A673 (cell line): ENCODE measurements at regions not wholly inside any gene's neighbourhood (a gene's known extent, or its start where the extent isn't known, plus 50 kb on each side); places are given as distances from the start of the nearest gene placed in this dataset.

ENCODE experiments used
- BruUV-seq: library from RNA; stranded (reverse); fragments of 400-500 nt; replicated peaks from 2 replicates; lab custom pipeline; 2021; lab: Mats Ljungman, UMichigan
- CTCF ChIA-PET: fragments of 300-600 bp; sonication (Branson Sonifier 250); formaldehyde crosslinking; loops from one replicate; lab custom pipeline; 2022; ENCODE audit warnings: antibody characterized with exemption; lab: Charles Lee
- POLR2A ChIA-PET: fragments of 300-600 bp; sonication (Branson Sonifier 250); formaldehyde crosslinking; loops from one replicate; lab custom pipeline; 2022; ENCODE audit warnings: antibody characterized with exemption; ENCODE audit not compliant: low non-redundant PET; lab: Charles Lee
- DNase-seq: peaks from one replicate; pipeline ENCODE4 v3.0.0-alpha.2; 2015; ENCODE audit warnings: low spot score
- H3K27ac ChIP-seq: fragments of 200-600 bp; sonication (generic); 2 replicates; pipeline ENCODE4 v1.5.1; 2016; ENCODE audit warnings: mixed run types, low read depth, mild to moderate bottlenecking, mixed read lengths, antibody characterized with exemption, low read length; ENCODE audit not compliant: poor library complexity, severe bottlenecking
- H3K27me3 ChIP-seq: fragments of 200-600 bp; sonication (generic); replicated peaks from 2 replicates; pipeline ENCODE4 v1.6.1; 2017; ENCODE audit warnings: mixed run types, low read depth, mild to moderate bottlenecking, mixed read lengths, antibody characterized with exemption, low read length; ENCODE audit not compliant: insufficient read depth, poor library complexity
- H3K36me3 ChIP-seq: fragments of 200-600 bp; sonication (generic); 2 replicates; pipeline ENCODE4 v1.6.1; 2016; ENCODE audit warnings: mixed run types, mild to moderate bottlenecking, mixed read lengths, antibody characterized with exemption, low read length; ENCODE audit not compliant: insufficient read depth, poor library complexity, severe bottlenecking
- H3K4me1 ChIP-seq: fragments of 200-600 bp; sonication (generic); 2 replicates; pipeline ENCODE4 v1.6.1; 2017; ENCODE audit warnings: mixed run types, mild to moderate bottlenecking, mixed read lengths, antibody characterized with exemption, low read length; ENCODE audit not compliant: insufficient read depth, poor library complexity, severe bottlenecking
- H3K4me3 ChIP-seq: fragments of 200-600 bp; sonication (generic); 2 replicates; pipeline ENCODE4 v1.5.1; 2016; ENCODE audit warnings: low read depth, mixed run types, mild to moderate bottlenecking, mixed read lengths, low read length; ENCODE audit not compliant: poor library complexity, severe bottlenecking
- H3K9me3 ChIP-seq: fragments of 200-600 bp; sonication (generic); 2 replicates; pipeline ENCODE4 v1.6.1; 2016; ENCODE audit warnings: mixed run types, low read depth, mild to moderate bottlenecking, mixed read lengths, antibody characterized with exemption, low read length; ENCODE audit not compliant: poor library complexity, severe bottlenecking
- CTCF ChIP-seq: fragments of 300-800, 200-600 bp; sonication (generic); conservative IDR thresholded peaks from 2 replicates; pipeline ENCODE4 v1.5.1; 2017; ENCODE audit warnings: low read depth, mild to moderate bottlenecking, antibody characterized with exemption, low read length, moderate library complexity, mixed read lengths
- EZH2 ChIP-seq: fragments of 200-600 bp; sonication (generic); IDR thresholded peaks from 2 replicates; pipeline ENCODE4 v1.6.1; 2017; ENCODE audit warnings: borderline replicate concordance, low read depth, mild to moderate bottlenecking, mixed read lengths, antibody characterized with exemption, low read length; ENCODE audit not compliant: poor library complexity, severe bottlenecking
- intact Hi-C: fragments of 100-400 bp; cut with micrococcal nuclease; formaldehyde crosslinking; loops from one replicate; pipeline ENCODE4 v1.10.0; 2022; ENCODE audit not compliant: unreplicated experiment

DNA sequence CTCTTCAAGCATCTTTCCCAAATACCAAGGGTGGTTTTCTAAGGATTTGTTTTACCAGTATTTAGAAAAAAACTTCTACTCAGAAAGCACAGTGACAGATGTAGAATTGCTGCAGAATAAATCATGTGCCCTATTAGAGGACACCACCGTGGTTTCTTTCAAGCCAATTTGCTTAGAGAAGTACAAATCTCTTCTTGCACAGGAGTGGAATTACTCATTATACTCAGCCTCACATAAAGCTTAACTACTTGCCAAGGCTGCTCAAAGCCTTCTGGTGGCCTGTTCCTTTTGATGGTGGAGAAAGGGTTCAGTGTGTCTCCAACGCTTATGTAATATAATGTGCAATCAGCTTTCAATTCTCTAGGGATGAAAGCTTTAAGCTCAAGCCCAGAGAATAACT lies 66.5 kb upstream of the CTNNA2 start:
- POLR2A ChIA-PET = no interaction called here
- H3K4me1 ChIP-seq = no peaks in the 10 kb centered on the region
- no peak overlapping the region for H3K4me3 ChIP-seq
- no peak for TF ChIP-seq CTCF
- no peak for TF ChIP-seq EZH2
- intact Hi-C loops = no loop called here
- no TSS peak for BruUV-seq
- H3K36me3 ChIP-seq = no peaks in the 10 kb centered on the region
- no peaks in the 10 kb centered on the region for H3K9me3 ChIP-seq
- no peak for DNase-seq
- H3K27me3 ChIP-seq = no peaks in the 10 kb centered on the region
- H3K27ac ChIP-seq = no peak overlapping the region
- CTCF ChIA-PET = no interaction called here

GRCh38 chr2:79437433-79438267 lies 75.2 kb upstream of the CTNNA2 start:
- no peak overlapping the region for H3K4me3 ChIP-seq
- TF ChIP-seq CTCF = no peak
- TF ChIP-seq EZH2 = no peak
- BruUV-seq = no TSS peak
- H3K27ac ChIP-seq = no peak overlapping the region
- POLR2A ChIA-PET = no interaction called here
- H3K4me1 ChIP-seq = no peaks in the 10 kb centered on the region
- no peaks in the 10 kb centered on the region for H3K9me3 ChIP-seq
- intact Hi-C loops = no loop called here
- H3K27me3 ChIP-seq = peaks cover 10% of the 10 kb centered on the region
- H3K36me3 ChIP-seq = no peaks in the 10 kb centered on the region
- CTCF ChIA-PET = no interaction called here
- DNase-seq = no peak

DNA sequence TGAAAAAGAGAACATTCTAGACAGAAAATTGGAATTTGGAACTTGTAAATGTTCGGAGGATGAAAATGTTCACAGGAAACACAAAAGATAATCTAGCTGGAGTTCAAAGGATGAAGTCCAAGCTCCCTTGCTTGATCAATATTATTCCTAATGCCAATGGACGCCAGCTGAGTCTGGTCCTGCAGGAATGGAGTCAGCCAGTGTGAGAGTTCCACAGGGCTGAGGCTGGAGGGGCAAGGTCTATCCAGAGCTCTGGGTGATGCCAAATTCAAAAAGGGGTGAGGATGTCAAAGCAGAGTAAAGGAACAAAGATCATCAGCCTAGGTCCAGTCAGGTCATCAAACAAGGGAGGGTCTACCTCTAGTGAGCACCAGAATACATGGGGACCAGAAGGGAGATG lies 78.5 kb upstream of the CTNNA2 start:
- ChIA-PET CTCF (no interaction called here), POLR2A (no interaction called here)
- TF ChIP-seq EZH2 (no peak), CTCF (no peak)
- Histone ChIP-seq H3K4me1 (no peaks in the 10 kb centered on the region), H3K36me3 (no peaks in the 10 kb centered on the region), H3K4me3 (no peak overlapping the region), H3K27me3 (peaks cover 10% of the 10 kb centered on the region), H3K9me3 (no peaks in the 10 kb centered on the region), H3K27ac (no peak overlapping the region)
- BruUV-seq = no TSS peak
- no peak for DNase-seq
- intact Hi-C loops = no loop called here
